Spleen (tissue), 11 donors: ENCODE measurements at regions not wholly inside any gene's neighbourhood (a gene's known extent, or its start where the extent isn't known, plus 50 kb on each side); places are given as distances from the start of the nearest gene placed in this dataset.

Source experiments
- DNase-seq: peaks from one replicate; pipeline ENCODE4 v3.0.0-alpha.2; 2020
- H3K27ac ChIP-seq, 8 donors: fragments of 200-600 bp; sonication (generic) in 7 of 8; 1 replicate in 4 of 8; 2 replicates in 4 of 8; pipeline versions ENCODE4 v1.5.0 to v1.8.0; 2016 to 2021; ENCODE audit warnings: inconsistent platforms in 4 of 8, mild to moderate bottlenecking in 4 of 8, moderate library complexity in 1 of 8
- H3K27me3 ChIP-seq, 7 donors: fragments of 200-600 bp; sonication (generic) in 6 of 7; replicated peaks in 1 of 7; 1 replicate in 4 of 7; 2 replicates in 3 of 7; pipeline versions ENCODE4 v1.5.0 to v1.8.0; 2016 to 2021; ENCODE audit warnings: inconsistent platforms in 3 of 7, mild to moderate bottlenecking in 1 of 7
- H3K36me3 ChIP-seq, 6 donors: fragments of 200-600 bp; sonication (generic) in 5 of 6; 1 replicate in 4 of 6; 2 replicates in 2 of 6; pipeline versions ENCODE4 v1.5.0 to v1.8.0; 2016 to 2021; ENCODE audit warnings: inconsistent platforms in 2 of 6
- H3K4me1 ChIP-seq, 6 donors: fragments of 200-600 bp; sonication (generic) in 5 of 6; 1 replicate in 3 of 6; 2 replicates in 3 of 6; pipeline versions ENCODE4 v1.5.0 to v1.8.0; 2016 to 2021; ENCODE audit warnings: inconsistent platforms in 3 of 6
- H3K4me3 ChIP-seq, 8 donors: fragments of 200-600 bp; sonication (generic) in 7 of 8; 1 replicate in 4 of 8; 2 replicates in 4 of 8; pipeline versions ENCODE4 v1.5.0 to v1.8.0; 2016 to 2021; ENCODE audit warnings: inconsistent platforms in 4 of 8, mild to moderate bottlenecking in 4 of 8, moderate library complexity in 2 of 8
- H3K9me3 ChIP-seq, 8 donors: fragments of 200-600 bp; sonication (generic) in 7 of 8; 1 replicate in 4 of 8; 2 replicates in 4 of 8; pipeline versions ENCODE4 v1.5.0 to v1.8.0; 2016 to 2021; ENCODE audit warnings: inconsistent platforms in 4 of 8
- POLR2A ChIP-seq, 3 donors: fragments of 450-650 bp; IDR thresholded peaks; one replicate each; pipeline ENCODE4 v1.5.1; 2017; ENCODE audit warnings: antibody characterized with exemption in 3 of 3, mild to moderate bottlenecking in 1 of 3
- POLR2AphosphoS5 ChIP-seq, 3 donors: sonication (generic); formaldehyde crosslinking; IDR thresholded peaks; one replicate each; pipeline ENCODE4 v1.5.1; 2017; ENCODE audit warnings: antibody characterized with exemption in 3 of 3
- WGBS, 5 donors: extraction: QIAGEN DNeasy Blood & Tissue Kit in 3 of 5; methylation state at CpG; one replicate each; pipeline versions ENCODE4 v1.1.5 to v1.1.7; 2013 to 2018; 5-methylcytosine and 5-hydroxymethylcytosine counted together
- intact Hi-C: fragments of 100-400 bp; cut with DNase I; formaldehyde crosslinking; loops from one replicate; pipeline ENCODE4 v1.15.0; 2023; ENCODE audit warnings: low total_unique reads
- TF ChIP-seq, protein P1 (sequence below), 11 experiments: fragments of 200-600 bp in 7 of 11; fragments of 450-650 bp in 4 of 11; sonication (generic) in 4 of 11; IDR thresholded peaks in 8 of 11; conservative IDR thresholded peaks in 3 of 11; 1 replicate in 7 of 11; 2 replicates in 4 of 11; pipeline versions ENCODE4 v1.4.0 to v1.8.0; 2016 to 2021; ENCODE audit warnings: antibody characterized with exemption in 11 of 11, inconsistent platforms in 4 of 11, mild to moderate bottlenecking in 1 of 11
- donor health status: healthy with polysubstance abuse.
- donor health status: DM: no; HTN: no; CAD: no; lungs with moderate emphysema.
- donor health status: DM: no; HTN: no; CAD: no.
- donor health status: Bipolar disorder and iron deficiency.
- donor health status: healthy.
- donor health status: DM: no; HTN: no; CAD: no.
- donor health status: DM: yes; HTN: yes; CAD: no.

DNA sequence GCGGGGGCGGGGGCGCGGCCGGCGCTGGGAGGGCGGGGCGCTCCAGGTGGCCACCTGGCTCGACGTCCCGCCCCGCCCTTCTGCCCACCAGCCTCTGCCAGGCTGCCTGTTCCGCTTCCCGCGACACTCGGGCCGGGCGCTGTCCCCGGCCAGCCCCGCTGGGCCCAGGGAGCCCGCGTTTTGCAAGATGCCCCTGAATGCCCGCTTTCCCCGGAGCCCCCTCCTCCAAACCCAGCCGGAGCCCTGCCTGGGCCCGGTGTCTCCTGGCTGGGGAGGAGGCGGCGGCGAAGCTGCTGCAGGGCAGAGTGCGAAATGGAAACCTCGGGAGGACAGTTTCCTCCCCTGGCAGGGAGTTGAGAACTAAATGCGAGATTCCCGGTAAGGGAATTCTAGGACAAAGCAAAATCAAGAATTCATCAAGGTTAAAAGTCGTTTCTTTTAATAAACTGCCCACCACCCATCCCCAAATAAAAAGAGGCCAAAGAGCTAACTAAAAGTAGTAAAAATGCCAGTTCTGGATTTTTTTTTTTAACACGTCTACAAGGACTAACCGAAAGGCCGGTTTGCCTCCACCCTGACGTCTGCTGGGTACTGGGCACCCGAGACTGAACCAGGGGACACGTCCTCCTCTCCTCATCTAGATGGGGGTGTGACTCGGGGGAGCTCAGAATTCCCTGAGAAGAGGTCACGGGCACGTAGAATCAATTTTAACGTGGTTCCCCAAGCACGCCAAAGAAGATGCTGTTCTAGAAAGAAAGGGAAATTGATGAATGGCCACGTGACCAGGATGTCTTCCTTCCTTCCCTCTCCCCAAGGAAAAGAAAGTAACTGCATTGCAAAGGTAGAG, 200.4 kb upstream of the NFE2L3 start:
- Histone ChIP-seq H3K27me3 (peaks cover 0 to 38% (median 16%) of the 10 kb centered on the region in 7 donors), H3K36me3 (no peaks in the 10 kb centered on the region), H3K4me3 (peak overlapping the region; percentile 46 to 92 (median 72)), H3K4me1 (peaks cover 9 to 29% (median 26%) of the 10 kb centered on the region in 6 donors), H3K27ac (peak overlapping the region; percentile 10 to 82 (median 60)), H3K9me3 (no peaks in the 10 kb centered on the region)
- WGBS, 5 donors = 10 to 22% (median 11%) methylated on average over 24 to 46 of the region's 46 CpGs
- intact Hi-C loops = no loop called here
- peak; percentile 76 to 79 (median 76) for TF ChIP-seq POLR2AphosphoS5 (IDR thresholded peaks at IDR 0.05)
- TF ChIP-seq, protein P1, sequence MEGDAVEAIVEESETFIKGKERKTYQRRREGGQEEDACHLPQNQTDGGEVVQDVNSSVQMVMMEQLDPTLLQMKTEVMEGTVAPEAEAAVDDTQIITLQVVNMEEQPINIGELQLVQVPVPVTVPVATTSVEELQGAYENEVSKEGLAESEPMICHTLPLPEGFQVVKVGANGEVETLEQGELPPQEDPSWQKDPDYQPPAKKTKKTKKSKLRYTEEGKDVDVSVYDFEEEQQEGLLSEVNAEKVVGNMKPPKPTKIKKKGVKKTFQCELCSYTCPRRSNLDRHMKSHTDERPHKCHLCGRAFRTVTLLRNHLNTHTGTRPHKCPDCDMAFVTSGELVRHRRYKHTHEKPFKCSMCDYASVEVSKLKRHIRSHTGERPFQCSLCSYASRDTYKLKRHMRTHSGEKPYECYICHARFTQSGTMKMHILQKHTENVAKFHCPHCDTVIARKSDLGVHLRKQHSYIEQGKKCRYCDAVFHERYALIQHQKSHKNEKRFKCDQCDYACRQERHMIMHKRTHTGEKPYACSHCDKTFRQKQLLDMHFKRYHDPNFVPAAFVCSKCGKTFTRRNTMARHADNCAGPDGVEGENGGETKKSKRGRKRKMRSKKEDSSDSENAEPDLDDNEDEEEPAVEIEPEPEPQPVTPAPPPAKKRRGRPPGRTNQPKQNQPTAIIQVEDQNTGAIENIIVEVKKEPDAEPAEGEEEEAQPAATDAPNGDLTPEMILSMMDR (IDR thresholded peaks at IDR 0.05 in 8 of 11, conservative IDR thresholded peaks at IDR 0.05 in 3 of 11) = no peak
- peak in 1 of 3 donors; percentile 42 for TF ChIP-seq POLR2A (IDR thresholded peaks at IDR 0.05)
- no peak for DNase-seq

DNA sequence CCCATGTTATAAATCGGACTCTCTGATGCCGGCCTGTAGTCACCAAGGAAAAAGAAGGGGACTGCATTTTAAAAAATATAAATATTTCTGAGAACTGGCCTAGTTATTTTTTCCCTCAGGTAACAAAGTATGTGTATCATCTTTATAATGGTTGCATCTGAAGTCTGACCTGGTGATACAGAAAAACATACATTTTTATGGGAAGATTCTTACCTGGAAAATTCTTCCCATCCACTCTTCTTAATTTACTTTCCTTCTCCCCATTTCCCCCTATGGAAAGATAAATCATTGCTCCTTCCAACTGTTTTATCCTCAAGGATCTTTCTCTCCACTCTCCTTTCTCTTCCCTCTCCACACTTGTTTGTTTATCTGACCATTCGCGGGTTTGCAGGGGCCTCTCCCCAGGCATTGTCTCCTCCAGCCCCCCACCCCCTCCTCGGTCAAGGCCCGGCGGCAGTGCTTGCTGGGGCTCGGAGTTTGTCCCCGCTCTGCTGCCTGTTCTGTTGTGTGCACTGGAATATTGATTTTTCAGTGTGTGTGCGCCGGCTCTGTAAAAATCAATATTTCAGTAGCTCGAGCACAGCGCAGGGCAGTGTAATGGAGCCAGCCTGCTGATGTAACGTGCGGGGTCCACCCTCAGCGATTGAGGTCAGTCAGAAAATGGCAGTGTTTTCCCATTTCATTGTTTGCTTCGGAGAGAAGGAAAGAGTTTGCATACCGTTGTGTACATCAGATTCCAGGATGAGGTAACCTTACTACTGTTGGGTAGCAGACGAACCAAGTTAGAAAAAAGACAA, 199.5 kb upstream of the NFE2L3 start:
- TF ChIP-seq POLR2A (IDR thresholded peaks at IDR 0.05) (no peak), POLR2AphosphoS5 (IDR thresholded peaks at IDR 0.05) (no peak)
- TF ChIP-seq, protein P1 (IDR thresholded peaks at IDR 0.05 in 8 of 11, conservative IDR thresholded peaks at IDR 0.05 in 3 of 11) = no peak
- DNase-seq = no peak
- Histone ChIP-seq H3K4me1 (peaks cover 9 to 29% (median 26%) of the 10 kb centered on the region in 6 donors), H3K27me3 (peaks cover 0 to 36% (median 16%) of the 10 kb centered on the region in 7 donors), H3K9me3 (no peaks in the 10 kb centered on the region), H3K36me3 (no peaks in the 10 kb centered on the region), H3K27ac (peak overlapping the region in 1 of 8 donors; percentile 65), H3K4me3 (peak overlapping the region in 2 of 8 donors; percentile 71 to 92)
- WGBS, 5 donors = 83 to 91% (median 87%) methylated on average over 19 of the region's 19 CpGs
- intact Hi-C loops = no loop called here

DNA sequence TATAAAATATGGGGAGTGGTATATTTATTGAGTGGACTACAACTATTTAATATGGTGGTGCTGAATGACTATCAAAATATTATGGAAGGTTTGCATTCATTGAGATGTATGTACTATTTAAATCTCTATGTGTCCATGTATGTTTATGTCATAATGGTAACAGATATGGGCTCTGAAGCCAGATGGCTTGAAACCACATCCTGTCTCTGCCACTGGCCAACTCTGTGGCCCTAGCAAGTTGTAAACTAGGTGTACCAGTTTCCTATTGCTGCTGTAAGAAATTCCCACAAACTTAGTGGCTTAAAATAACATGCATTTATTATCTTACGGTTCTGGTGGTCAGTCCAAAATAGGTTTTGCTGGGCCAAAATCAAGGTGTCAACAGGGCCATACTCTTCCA, 198.1 kb upstream of the NFE2L3 start:
- TF ChIP-seq, protein P1 (IDR thresholded peaks at IDR 0.05 in 8 of 11, conservative IDR thresholded peaks at IDR 0.05 in 3 of 11) = no peak
- TF ChIP-seq POLR2A (IDR thresholded peaks at IDR 0.05) (no peak), POLR2AphosphoS5 (IDR thresholded peaks at IDR 0.05) (no peak)
- no peak overlapping the region for H3K4me3 ChIP-seq
- no peak overlapping the region for H3K27ac ChIP-seq
- no peaks in the 10 kb centered on the region for H3K9me3 ChIP-seq
- WGBS, 5 donors = 80 to 94% (median 89%) methylated on average over 1 of the region's 1 CpG
- no peak for DNase-seq
- intact Hi-C loops = no loop called here
- H3K36me3 ChIP-seq = no peaks in the 10 kb centered on the region
- peaks cover 0 to 31% (median 16%) of the 10 kb centered on the region in 7 donors for H3K27me3 ChIP-seq
- peaks cover 9 to 29% (median 26%) of the 10 kb centered on the region in 6 donors for H3K4me1 ChIP-seq
